ENCODE measurements at regions not wholly inside any gene's neighbourhood (a gene's known extent, or its start where the extent isn't known, plus 50 kb on each side); places are given as distances from the start of the nearest gene placed in this dataset.
"Not testable (repeated sequence)": the region's sequence is repeated elsewhere in the genome, so short reads cannot be mapped to it uniquely, and the experiment has no call there.

GRCh38 chr10:23643111-23643780, 204.4 kb downstream of the OTUD1 start:
- no peak overlapping the region for H3K27ac ChIP-seq
- no peaks in the 10 kb centered on the region for H3K36me3 ChIP-seq
- no peaks in the 10 kb centered on the region for H3K27me3 ChIP-seq
- intact Hi-C loops (cut with DNase I; ENCODE audit: low total_unique reads) = no loop called here
- no peak overlapping the region for H3K4me3 ChIP-seq
- TF ChIP-seq CTCF (IDR thresholded peaks at IDR 0.05 in 4 of 5, conservative IDR thresholded peaks at IDR 0.05 in 1 of 5) (no peak), POLR2A (IDR thresholded peaks at IDR 0.05) (no peak)
- DNase-seq (peak; percentile 5 to 13), ATAC-seq (no peak)
- H3K9me3 ChIP-seq = no peaks in the 10 kb centered on the region
- in situ Hi-C loops (cut with MboI; ENCODE audit: low sequenced_read_pairs in 4 of 4) = no loop called here
- H3K4me1 ChIP-seq = no peaks in the 10 kb centered on the region

GRCh38 chr10:23648618-23649017, 209.7 kb downstream of the OTUD1 start:
- DNase-seq (no peak), ATAC-seq (no peak)
- in situ Hi-C loops (cut with MboI; ENCODE audit: low sequenced_read_pairs in 4 of 4) (no loop called here), intact Hi-C loops (cut with DNase I; ENCODE audit: low total_unique reads) (no loop called here)
- no peak overlapping the region for H3K4me3 ChIP-seq
- TF ChIP-seq POLR2A (IDR thresholded peaks at IDR 0.05) = no peak
- no peak for TF ChIP-seq CTCF (IDR thresholded peaks at IDR 0.05 in 4 of 5, conservative IDR thresholded peaks at IDR 0.05 in 1 of 5)
- no peaks in the 10 kb centered on the region for H3K9me3 ChIP-seq
- H3K4me1 ChIP-seq = no peaks in the 10 kb centered on the region
- no peak overlapping the region for H3K27ac ChIP-seq
- H3K36me3 ChIP-seq = no peaks in the 10 kb centered on the region
- H3K27me3 ChIP-seq = peaks cover 0 to 3% (median 0%) of the 10 kb centered on the region in 3 donors

GRCh38 chr10:23656735-23657134, 217.9 kb downstream of the OTUD1 start:
- ATAC-seq (no peak), DNase-seq (no peak)
- Histone ChIP-seq H3K27me3 (no peaks in the 10 kb centered on the region), H3K36me3 (no peaks in the 10 kb centered on the region), H3K9me3 (no peaks in the 10 kb centered on the region), H3K4me3 (no peak overlapping the region), H3K27ac (no peak overlapping the region), H3K4me1 (no peaks in the 10 kb centered on the region)
- intact Hi-C loops (cut with DNase I; ENCODE audit: low total_unique reads) (no loop called here), in situ Hi-C loops (cut with MboI; ENCODE audit: low sequenced_read_pairs in 4 of 4) (loop anchor here in 1 of 4 donors (10.0 kb wide), 1 partner anchor 342 kb away; no protein-coding TSS in a partner anchor)
- TF ChIP-seq POLR2A (IDR thresholded peaks at IDR 0.05) (no peak), CTCF (IDR thresholded peaks at IDR 0.05 in 4 of 5, conservative IDR thresholded peaks at IDR 0.05 in 1 of 5) (peak in 1 of 5 experiments; percentile 11)

- intact Hi-C loops (cut with DNase I; ENCODE audit: low total_unique reads) = no loop called here
- no peaks in the 10 kb centered on the region for H3K9me3 ChIP-seq
- TF ChIP-seq POLR2A (IDR thresholded peaks at IDR 0.05) (no peak), CTCF (IDR thresholded peaks at IDR 0.05 in 4 of 5, conservative IDR thresholded peaks at IDR 0.05 in 1 of 5) (no peak)
- no peaks in the 10 kb centered on the region for H3K4me1 ChIP-seq
- no peak overlapping the region for H3K4me3 ChIP-seq
- in situ Hi-C loops (cut with MboI; ENCODE audit: low sequenced_read_pairs in 4 of 4) = loop anchor here in 1 of 4 donors (10.0 kb wide), 1 partner anchor 343 kb away; no protein-coding TSS in a partner anchor
- no peak overlapping the region for H3K27ac ChIP-seq
- H3K27me3 ChIP-seq = no peaks in the 10 kb centered on the region
- H3K36me3 ChIP-seq = no peaks in the 10 kb centered on the region
- DNase-seq (no peak), ATAC-seq (no peak)
These were observed 218.8 kb downstream of the OTUD1 start for GRCh38 chr10:23657677-23658076.

GRCh38 chr10:23671866-23672265, 233.0 kb downstream of the OTUD1 start:
- in situ Hi-C loops (cut with MboI; ENCODE audit: low sequenced_read_pairs in 4 of 4) = not testable (repeated sequence)

More at GRCh38 chr10:23671866-23672265, 233.0 kb downstream of the OTUD1 start:
- H3K36me3 ChIP-seq; H3K9me3 ChIP-seq; H3K27ac ChIP-seq; H3K4me3 ChIP-seq; H3K27me3 ChIP-seq; ATAC-seq; DNase-seq; intact Hi-C loops (cut with DNase I; ENCODE audit: low total_unique reads); H3K4me1 ChIP-seq: not testable (repeated sequence)

All from gastrocnemius medialis (tissue), 4 donors.